GM23338 (cell line): ENCODE measurements at regions not wholly inside any gene's neighbourhood (a gene's known extent, or its start where the extent isn't known, plus 50 kb on each side); places are given as distances from the start of the nearest gene placed in this dataset.
A peak's percentile ranks its signal among the peaks of the same experiment; 100 is the strongest.

Experiments
- ATAC-seq: fragments of 200-7000 bp; cut with Tn5 transposase; 3 replicates; pipeline ENCODE4 v1.9.1; 2020
- DNase-seq: peaks from one replicate; pipeline ENCODE4 v3.0.0-alpha.2; 2015; ENCODE audit warnings: low spot score
- H2AFZ ChIP-seq: fragments of 200-600 bp; sonication (generic); 2 replicates; pipeline ENCODE4 v1.8.0; 2016; ENCODE audit warnings: antibody characterized with exemption, mild to moderate bottlenecking, moderate library complexity
- H3F3A ChIP-seq: fragments of 200-600 bp; sonication (generic); replicated peaks from 2 replicates; pipeline ENCODE4 v1.8.0; 2017; ENCODE audit warnings: antibody characterized with exemption, mixed run types, low read depth
- H3K27ac ChIP-seq: fragments of 200-600 bp; sonication (generic); 2 replicates; pipeline ENCODE4 v1.6.1; 2016; ENCODE audit warnings: low read depth
- H3K27me3 ChIP-seq: fragments of 200-600 bp; sonication (generic); 2 replicates; pipeline ENCODE4 v1.8.0; 2016; ENCODE audit warnings: mild to moderate bottlenecking, mixed run types, moderate library complexity; ENCODE audit not compliant: insufficient read depth
- H3K36me3 ChIP-seq: fragments of 200-600 bp; sonication (generic); 2 replicates; pipeline ENCODE4 v1.8.0; 2016; ENCODE audit warnings: mild to moderate bottlenecking; ENCODE audit not compliant: insufficient read depth
- H3K4me1 ChIP-seq: fragments of 200-600 bp; sonication (generic); 2 replicates; pipeline ENCODE4 v1.8.0; 2016; ENCODE audit warnings: mild to moderate bottlenecking, moderate library complexity; ENCODE audit not compliant: insufficient read depth
- H3K4me2 ChIP-seq: fragments of 200-600 bp; sonication (generic); 2 replicates; pipeline ENCODE4 v1.7.1; 2017; ENCODE audit warnings: mixed run types
- H3K4me3 ChIP-seq: fragments of 200-600 bp; sonication (generic); 2 replicates; pipeline ENCODE4 v1.6.1; 2016; ENCODE audit warnings: mixed run types
- H3K79me2 ChIP-seq: fragments of 200-600 bp; sonication (generic); replicated peaks from 2 replicates; pipeline ENCODE4 v1.8.0; 2017; ENCODE audit warnings: mild to moderate bottlenecking; ENCODE audit not compliant: insufficient read depth
- H3K9me2 ChIP-seq: fragments of 200-600 bp; sonication (generic); 2 replicates; pipeline ENCODE4 v1.8.0; 2017; ENCODE audit not compliant: insufficient read depth
- H4K20me1 ChIP-seq: fragments of 200-600 bp; sonication (generic); replicated peaks from 2 replicates; pipeline ENCODE4 v1.8.0; 2017; ENCODE audit warnings: mild to moderate bottlenecking; ENCODE audit not compliant: insufficient read depth
- H3K27ac Mint-ChIP-seq: 2 replicates; pipeline ENCODE4 v1.8.0; 2020; ENCODE audit warnings: inconsistent platforms, mild to moderate bottlenecking, moderate library complexity, mixed read lengths
- H3K27me3 Mint-ChIP-seq: 3 replicates; pipeline ENCODE4 v1.8.0; 2022; ENCODE audit warnings: low read depth, mild to moderate bottlenecking, moderate library complexity, mixed read lengths, inconsistent platforms; ENCODE audit not compliant: insufficient read depth, poor library complexity
- H3K36me3 Mint-ChIP-seq: 3 replicates; pipeline ENCODE4 v1.8.0; 2021; ENCODE audit warnings: low read depth, mild to moderate bottlenecking, inconsistent platforms, moderate library complexity, mixed read lengths
- H3K4me1 Mint-ChIP-seq: 3 replicates; pipeline ENCODE4 v1.8.0; 2020; ENCODE audit warnings: mild to moderate bottlenecking, inconsistent platforms, mixed read lengths
- H3K4me3 Mint-ChIP-seq: 3 replicates; pipeline ENCODE4 v1.8.0; 2021; ENCODE audit warnings: moderate library complexity, mild to moderate bottlenecking, inconsistent platforms, mixed read lengths
- H3K9me3 Mint-ChIP-seq: 3 replicates; pipeline ENCODE4 v1.8.0; 2020; ENCODE audit warnings: moderate library complexity, mild to moderate bottlenecking, inconsistent platforms, mixed read lengths
- CREB1 ChIP-seq: fragments of 250-450 bp; sonication (Bioruptor Pico); IDR thresholded peaks from 2 replicates; pipeline ENCODE4 v1.5.0; 2020; ENCODE audit warnings: low read depth, mild to moderate bottlenecking, moderate library complexity
- EZH2 ChIP-seq: fragments of 200-600 bp; sonication (generic); IDR thresholded peaks from one replicate; pipeline ENCODE4 v1.8.0; 2017; ENCODE audit warnings: antibody characterized with exemption, mild to moderate bottlenecking, low read depth; ENCODE audit not compliant: unreplicated experiment
- EZH2phosphoT487 ChIP-seq: fragments of 200-600 bp; sonication (generic); IDR thresholded peaks from one replicate; pipeline ENCODE4 v1.8.1; 2018; ENCODE audit warnings: antibody characterized with exemption; ENCODE audit not compliant: unreplicated experiment
- JUNB ChIP-seq: IDR thresholded peaks from one replicate; pipeline ENCODE4 v1.6.1; 2016; ENCODE audit warnings: antibody characterized with exemption; ENCODE audit not compliant: unreplicated experiment
- NANOG ChIP-seq: IDR thresholded peaks from 2 replicates; pipeline ENCODE4 v1.6.1; 2016; ENCODE audit warnings: antibody characterized with exemption, borderline replicate concordance
- STAT1 ChIP-seq: IDR thresholded peaks from one replicate; pipeline ENCODE4 v1.6.1; 2016; ENCODE audit warnings: antibody characterized with exemption; ENCODE audit not compliant: unreplicated experiment
- ZNF114 ChIP-seq: fragments of 250-450 bp; sonication (Bioruptor Pico); IDR thresholded peaks from 2 replicates; pipeline ENCODE4 v1.5.0; 2020; ENCODE audit warnings: mild to moderate bottlenecking, moderate library complexity
- ZNF331 ChIP-seq: fragments of 250-450 bp; sonication (Bioruptor Pico); IDR thresholded peaks from 2 replicates; pipeline ENCODE4 v1.5.0; 2020; ENCODE audit warnings: low read depth, mild to moderate bottlenecking, moderate library complexity
- TF ChIP-seq, protein P1 (sequence below), 2 experiments: fragments of 200-600 bp in 1 of 2; sonication (generic) in 1 of 2; conservative IDR thresholded peaks; 2 replicates each; pipeline versions ENCODE4 v1.5.1 to v1.6.1; 2016 to 2017; ENCODE audit warnings: antibody characterized with exemption in 2 of 2, low read depth in 2 of 2, mild to moderate bottlenecking in 2 of 2, moderate library complexity in 1 of 2
- TF ChIP-seq, protein P2 (sequence below): IDR thresholded peaks from 2 replicates; pipeline ENCODE4 v1.6.1; 2016; ENCODE audit warnings: antibody characterized with exemption

DNA sequence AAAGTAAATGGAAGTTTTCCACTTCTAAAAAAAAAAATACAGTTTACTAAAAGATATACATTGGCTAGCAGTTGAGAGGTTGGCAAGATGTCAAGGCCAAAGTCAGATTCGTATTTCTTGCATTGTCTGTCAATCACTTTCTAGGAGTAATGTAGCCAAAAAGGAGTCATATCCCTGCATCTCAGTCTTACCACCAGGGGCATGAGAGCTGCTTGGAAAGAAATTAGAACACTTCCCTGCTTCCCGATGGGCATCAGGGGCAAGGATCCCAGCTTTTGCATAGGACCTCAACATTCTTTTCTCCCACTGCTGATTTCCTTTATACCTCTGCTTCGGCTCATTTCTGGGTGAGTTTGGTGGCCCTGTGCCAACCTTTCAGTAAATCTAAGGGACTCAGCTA, 581.0 kb upstream of the MAP3K7 start:
- H3F3A ChIP-seq: no peaks in the 10 kb centered on the region
- no peak overlapping the region for H3K4me2 ChIP-seq
- no peaks in the 10 kb centered on the region for H4K20me1 ChIP-seq
- no peaks in the 10 kb centered on the region for H3K79me2 ChIP-seq
- no peaks in the 10 kb centered on the region for H3K27me3 Mint-ChIP-seq
- TF ChIP-seq, protein P1, sequence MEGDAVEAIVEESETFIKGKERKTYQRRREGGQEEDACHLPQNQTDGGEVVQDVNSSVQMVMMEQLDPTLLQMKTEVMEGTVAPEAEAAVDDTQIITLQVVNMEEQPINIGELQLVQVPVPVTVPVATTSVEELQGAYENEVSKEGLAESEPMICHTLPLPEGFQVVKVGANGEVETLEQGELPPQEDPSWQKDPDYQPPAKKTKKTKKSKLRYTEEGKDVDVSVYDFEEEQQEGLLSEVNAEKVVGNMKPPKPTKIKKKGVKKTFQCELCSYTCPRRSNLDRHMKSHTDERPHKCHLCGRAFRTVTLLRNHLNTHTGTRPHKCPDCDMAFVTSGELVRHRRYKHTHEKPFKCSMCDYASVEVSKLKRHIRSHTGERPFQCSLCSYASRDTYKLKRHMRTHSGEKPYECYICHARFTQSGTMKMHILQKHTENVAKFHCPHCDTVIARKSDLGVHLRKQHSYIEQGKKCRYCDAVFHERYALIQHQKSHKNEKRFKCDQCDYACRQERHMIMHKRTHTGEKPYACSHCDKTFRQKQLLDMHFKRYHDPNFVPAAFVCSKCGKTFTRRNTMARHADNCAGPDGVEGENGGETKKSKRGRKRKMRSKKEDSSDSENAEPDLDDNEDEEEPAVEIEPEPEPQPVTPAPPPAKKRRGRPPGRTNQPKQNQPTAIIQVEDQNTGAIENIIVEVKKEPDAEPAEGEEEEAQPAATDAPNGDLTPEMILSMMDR (conservative IDR thresholded peaks at IDR 0.05; ENCODE audit: low read depth in 2 of 2): peak; percentile 33 to 37
- no peak for TF ChIP-seq JUNB
- peaks cover 19% of the 10 kb centered on the region for H3K4me1 ChIP-seq
- H3K36me3 Mint-ChIP-seq: no peaks in the 10 kb centered on the region
- no peak overlapping the region for H3K27ac Mint-ChIP-seq
- H3K9me3 Mint-ChIP-seq: no peaks in the 10 kb centered on the region
- H3K9me2 ChIP-seq: no peaks in the 10 kb centered on the region
- ATAC-seq (peak; percentile 36; the same call in 2 of the 3 replicates), DNase-seq (no peak)
- no peak overlapping the region for H2AFZ ChIP-seq
- H3K36me3 ChIP-seq: no peaks in the 10 kb centered on the region
- H3K4me1 Mint-ChIP-seq: peaks cover 14% of the 10 kb centered on the region
- H3K27ac ChIP-seq: no peak overlapping the region
- H3K4me3 Mint-ChIP-seq: no peak overlapping the region
- no peak overlapping the region for H3K4me3 ChIP-seq
- no peaks in the 10 kb centered on the region for H3K27me3 ChIP-seq

DNA sequence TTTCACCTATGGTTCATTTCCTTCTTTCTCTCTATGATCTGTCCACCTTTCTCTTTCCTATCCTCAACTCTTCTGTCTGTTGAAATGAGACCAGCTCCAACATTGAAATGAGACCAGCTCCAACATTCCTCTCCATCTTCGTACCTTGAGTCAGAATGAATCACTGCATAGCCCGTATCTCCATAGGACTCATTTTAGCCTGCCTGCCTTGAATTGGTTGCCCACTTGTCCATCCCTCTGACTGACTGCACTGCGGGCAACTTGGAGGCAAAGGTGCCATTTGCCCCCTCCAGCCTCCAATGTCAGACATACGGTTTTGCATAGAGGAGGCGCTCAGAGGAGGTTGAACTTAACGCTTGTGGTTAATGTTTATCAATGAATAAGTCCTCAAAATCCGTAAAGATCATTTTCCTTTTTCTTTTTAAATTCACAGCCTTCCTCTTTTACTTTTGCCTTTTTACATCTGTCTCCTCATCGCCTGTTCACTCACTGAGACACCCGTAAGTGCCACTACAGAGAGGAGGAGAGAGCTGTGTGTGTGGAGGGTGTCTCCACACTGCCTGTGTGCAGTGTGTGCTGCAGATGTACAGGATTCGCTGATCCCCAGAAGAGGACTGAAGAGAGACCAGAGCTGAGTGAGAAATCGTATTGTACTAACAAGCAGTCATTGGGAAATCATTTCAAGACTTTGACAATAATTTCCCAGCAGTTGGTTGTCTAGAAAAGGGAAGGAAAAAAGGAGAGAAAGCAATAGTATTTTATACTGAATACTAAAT, 579.6 kb upstream of the MAP3K7 start:
- Histone ChIP-seq H4K20me1 (no peaks in the 10 kb centered on the region), H3K79me2 (no peaks in the 10 kb centered on the region), H2AFZ (peak overlapping the region; percentile 49; the same call in 1 of the 2 replicates), H3K36me3 (no peaks in the 10 kb centered on the region), H3K4me2 (no peak overlapping the region), H3K4me1 (peaks cover 12% of the 10 kb centered on the region; the same call in 1 of the 2 replicates), H3K27me3 (no peaks in the 10 kb centered on the region), H3K4me3 (no peak overlapping the region), H3K9me2 (no peaks in the 10 kb centered on the region), H3F3A (no peaks in the 10 kb centered on the region), H3K27ac (no peak overlapping the region)
- no peak for DNase-seq
- Mint-ChIP-seq H3K4me3 (no peak overlapping the region), H3K9me3 (no peaks in the 10 kb centered on the region), H3K27me3 (no peaks in the 10 kb centered on the region), H3K27ac (no peak overlapping the region), H3K4me1 (peaks cover 6% of the 10 kb centered on the region; the same call in 2 of the 3 replicates), H3K36me3 (no peaks in the 10 kb centered on the region)
- no peak for ATAC-seq
- TF ChIP-seq, protein P1 (conservative IDR thresholded peaks at IDR 0.05; ENCODE audit: low read depth in 2 of 2): no peak
- TF ChIP-seq STAT1 (no peak), JUNB (no peak), ZNF114 (CRISPR knock-in tag) (no peak), CREB1 (no peak), EZH2phosphoT487 (no peak), EZH2 (no peak), NANOG (no peak), ZNF331 (no peak)
- TF ChIP-seq, protein P2, sequence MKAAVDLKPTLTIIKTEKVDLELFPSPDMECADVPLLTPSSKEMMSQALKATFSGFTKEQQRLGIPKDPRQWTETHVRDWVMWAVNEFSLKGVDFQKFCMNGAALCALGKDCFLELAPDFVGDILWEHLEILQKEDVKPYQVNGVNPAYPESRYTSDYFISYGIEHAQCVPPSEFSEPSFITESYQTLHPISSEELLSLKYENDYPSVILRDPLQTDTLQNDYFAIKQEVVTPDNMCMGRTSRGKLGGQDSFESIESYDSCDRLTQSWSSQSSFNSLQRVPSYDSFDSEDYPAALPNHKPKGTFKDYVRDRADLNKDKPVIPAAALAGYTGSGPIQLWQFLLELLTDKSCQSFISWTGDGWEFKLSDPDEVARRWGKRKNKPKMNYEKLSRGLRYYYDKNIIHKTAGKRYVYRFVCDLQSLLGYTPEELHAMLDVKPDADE: no peak
